WTC11 (cell line): ENCODE measurements at regions not wholly inside any gene's neighbourhood (a gene's known extent, or its start where the extent isn't known, plus 50 kb on each side); places are given as distances from the start of the nearest gene placed in this dataset.

Experiments
- ATAC-seq: fragments of 200-7000 bp; cut with Tn5 transposase; 2 replicates; pipeline ENCODE4 v1.10.0; 2021; ENCODE audit warnings: mild to moderate bottlenecking, moderate library complexity
- CTCF ChIA-PET: fragments of 300-600 bp; sonication (Branson Sonifier 250); formaldehyde crosslinking; loops from one replicate; lab custom pipeline; 2021; ENCODE audit warnings: antibody characterized with exemption; lab: Charles Lee
- POLR2A ChIA-PET: fragments of 350-600 bp; sonication (Branson Sonifier 250); formaldehyde crosslinking; loops from one replicate; lab custom pipeline; 2021; ENCODE audit warnings: antibody characterized with exemption; lab: Charles Lee
- DNase-seq: peaks from one replicate; pipeline ENCODE4 v3.0.0; 2021; ENCODE audit warnings: low spot score
- H3K27ac Mint-ChIP-seq: 2 replicates; pipeline ENCODE4 v1.8.0; 2021; ENCODE audit warnings: mixed read lengths
- H3K27me3 Mint-ChIP-seq: 2 replicates; pipeline ENCODE4 v1.8.0; 2021; ENCODE audit warnings: low read depth, mild to moderate bottlenecking, moderate library complexity, mixed read lengths
- H3K36me3 Mint-ChIP-seq: 2 replicates; pipeline ENCODE4 v1.8.0; 2021; ENCODE audit warnings: mixed read lengths
- H3K4me1 Mint-ChIP-seq: 2 replicates; pipeline ENCODE4 v1.8.0; 2022; ENCODE audit warnings: mixed read lengths
- H3K4me3 Mint-ChIP-seq: 2 replicates; pipeline ENCODE4 v1.8.0; 2021; ENCODE audit warnings: mild to moderate bottlenecking, moderate library complexity, mixed read lengths
- H3K9me3 Mint-ChIP-seq: 2 replicates; pipeline ENCODE4 v1.8.0; 2021; ENCODE audit warnings: mixed read lengths
- AR ChIP-seq: fragments of 250-450 bp; sonication (Bioruptor Pico); IDR thresholded peaks from 2 replicates; pipeline ENCODE4 v1.9.0; 2021; ENCODE audit warnings: mild to moderate bottlenecking
- ATF1 ChIP-seq: sonication (generic); formaldehyde crosslinking; IDR thresholded peaks from 2 replicates; pipeline ENCODE4 v1.8.1; 2023; ENCODE audit warnings: mild to moderate bottlenecking, moderate library complexity, missing genetic modification reagents
- ATF3 ChIP-seq: sonication (generic); formaldehyde crosslinking; conservative IDR thresholded peaks from 2 replicates; pipeline ENCODE4 v1.8.1; 2022; ENCODE audit warnings: mild to moderate bottlenecking, missing genetic modification reagents
- ATF6 ChIP-seq: sonication (generic); formaldehyde crosslinking; IDR thresholded peaks from 2 replicates; pipeline ENCODE4 v1.8.1; 2023; ENCODE audit warnings: mild to moderate bottlenecking, missing genetic modification reagents
- CTCF ChIP-seq: fragments of 200-600 bp; IDR thresholded peaks from 2 replicates; pipeline ENCODE4 v1.8.0; 2022; ENCODE audit warnings: antibody characterized with exemption
- ELF4 ChIP-seq: sonication (generic); formaldehyde crosslinking; IDR thresholded peaks from 2 replicates; pipeline ENCODE4 v1.8.1; 2022; ENCODE audit warnings: low read depth, mild to moderate bottlenecking, moderate library complexity, missing genetic modification reagents
- EMX1 ChIP-seq: fragments of 250-450 bp; sonication (Bioruptor Pico); IDR thresholded peaks from 2 replicates; pipeline ENCODE4 v1.8.0; 2021; ENCODE audit warnings: mild to moderate bottlenecking
- FOXK1 ChIP-seq: sonication (generic); formaldehyde crosslinking; IDR thresholded peaks from 2 replicates; pipeline ENCODE4 v1.8.0; 2022; ENCODE audit warnings: mild to moderate bottlenecking, moderate library complexity, missing genetic modification reagents
- MXD4 ChIP-seq: fragments of 250-450 bp; sonication (Bioruptor Pico); IDR thresholded peaks from 2 replicates; pipeline ENCODE4 v1.8.0; 2021; ENCODE audit warnings: mild to moderate bottlenecking, moderate library complexity, borderline replicate concordance
- NFYB ChIP-seq: sonication (generic); formaldehyde crosslinking; conservative IDR thresholded peaks from 2 replicates; pipeline ENCODE4 v1.8.0; 2022; ENCODE audit warnings: low read depth, missing genetic modification reagents
- NR1H2 ChIP-seq: sonication (generic); formaldehyde crosslinking; IDR thresholded peaks from 2 replicates; pipeline ENCODE4 v1.9.0; 2021; ENCODE audit warnings: mild to moderate bottlenecking, moderate library complexity, missing genetic modification reagents
- PRDM15 ChIP-seq: sonication (generic); formaldehyde crosslinking; IDR thresholded peaks from 2 replicates; pipeline ENCODE4 v1.8.0; 2022; ENCODE audit warnings: missing genetic modification reagents
- PREB ChIP-seq: sonication (generic); formaldehyde crosslinking; IDR thresholded peaks from 2 replicates; pipeline ENCODE4 v1.8.1; 2022; ENCODE audit warnings: mild to moderate bottlenecking, missing genetic modification reagents, moderate library complexity, borderline replicate concordance
- ZBTB21 ChIP-seq: sonication (generic); formaldehyde crosslinking; IDR thresholded peaks from 2 replicates; pipeline ENCODE4 v1.8.1; 2023; ENCODE audit warnings: mild to moderate bottlenecking, missing genetic modification reagents, borderline replicate concordance
- ZBTB43 ChIP-seq: sonication (generic); formaldehyde crosslinking; IDR thresholded peaks from 2 replicates; pipeline ENCODE4 v1.8.1; 2023; ENCODE audit warnings: mild to moderate bottlenecking, missing genetic modification reagents
- ZNF232 ChIP-seq: sonication (generic); formaldehyde crosslinking; IDR thresholded peaks from 2 replicates; pipeline ENCODE4 v1.8.0; 2022; ENCODE audit warnings: mild to moderate bottlenecking, missing genetic modification reagents

GRCh38 chr12:113689047-113689610 is 217.5 kb upstream of the LHX5 start:
- no peaks in the 10 kb centered on the region for H3K9me3 Mint-ChIP-seq
- ChIA-PET CTCF (no interaction called here), POLR2A (no interaction called here)
- no peaks in the 10 kb centered on the region for H3K36me3 Mint-ChIP-seq
- DNase-seq (no peak), ATAC-seq (no peak)
- no peak overlapping the region for H3K27ac Mint-ChIP-seq
- no peak overlapping the region for H3K4me3 Mint-ChIP-seq
- no peaks in the 10 kb centered on the region; the same call in 1 of the 2 replicates for H3K27me3 Mint-ChIP-seq
- TF ChIP-seq ELF4 (CRISPR knock-in tag) (no peak), ATF6 (no peak), AR (CRISPR knock-in tag) (no peak), NFYB (no peak), ATF1 (CRISPR knock-in tag) (no peak), ZBTB43 (CRISPR knock-in tag) (no peak), ZNF232 (CRISPR knock-in tag) (no peak), CTCF (no peak), PREB (CRISPR knock-in tag) (no peak), ZBTB21 (CRISPR knock-in tag) (no peak), NR1H2 (CRISPR knock-in tag) (no peak), MXD4 (CRISPR knock-in tag) (no peak), FOXK1 (CRISPR knock-in tag) (no peak), PRDM15 (no peak), ATF3 (CRISPR knock-in tag) (no peak), EMX1 (CRISPR knock-in tag) (no peak)
- no peaks in the 10 kb centered on the region for H3K4me1 Mint-ChIP-seq
